NCI-H446 treated with DMSO at 0.1 percent for 48 hours (cell line): ENCODE measurements at regions not wholly inside any gene's neighbourhood (a gene's known extent, or its start where the extent isn't known, plus 50 kb on each side); places are given as distances from the start of the nearest gene placed in this dataset.
"Not testable (repeated sequence)": the region's sequence is repeated elsewhere in the genome, so short reads cannot be mapped to it uniquely, and the experiment has no call there.

Experiments
- DNase-seq: peaks from one replicate; lab custom pipeline; 2025; lab: John Stamatoyannopoulos, UW

- DNase-seq: no peak
These were observed 407.2 kb upstream of the CCL2 start for GRCh38 chr17:33847900-33848299.

- DNase-seq: no peak
These were observed 406.7 kb upstream of the CCL2 start for GRCh38 chr17:33848433-33848832.

DNA sequence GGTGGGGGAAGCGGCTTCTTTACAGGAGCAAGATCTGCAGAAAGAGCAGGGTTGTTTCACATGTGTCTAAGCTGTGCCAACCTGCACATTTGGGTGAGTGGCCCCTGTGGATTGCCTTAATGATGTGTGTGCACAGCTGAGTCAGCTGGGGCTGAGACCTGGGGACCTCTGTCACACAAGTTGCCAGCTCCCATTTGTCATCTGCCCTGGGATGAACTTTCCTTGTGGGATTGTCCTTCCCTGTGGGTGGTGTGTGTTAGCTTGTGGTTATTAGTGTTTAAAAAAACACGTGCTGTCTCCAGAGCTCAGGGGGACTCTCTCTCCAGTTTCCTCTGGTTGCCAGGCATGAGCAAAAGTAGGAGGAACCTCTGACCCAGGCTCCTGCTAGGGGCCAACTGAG is 400.5 kb upstream of the CCL2 start:
- no peak for DNase-seq

GRCh38 chr17:33858121-33858520 is 397.0 kb upstream of the CCL2 start:
- DNase-seq: no peak

DNA sequence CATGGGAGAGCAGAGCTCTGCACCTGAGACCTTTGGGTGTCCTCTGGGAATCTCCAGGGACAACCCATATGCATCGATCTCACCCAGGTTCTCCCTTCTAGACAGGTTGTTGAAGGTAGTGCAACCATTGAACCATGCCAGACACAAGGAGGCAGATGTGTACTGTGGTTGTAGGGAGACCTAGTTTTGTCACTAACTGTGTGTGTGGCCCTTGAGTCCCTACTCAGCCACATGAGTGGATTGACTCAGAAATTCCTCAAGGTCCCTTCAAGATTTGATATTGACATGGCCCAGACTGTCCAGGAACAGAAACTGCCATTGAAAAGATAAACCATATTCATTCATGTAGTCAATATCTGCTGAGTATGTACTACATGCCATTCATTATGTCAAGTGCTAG is 396.4 kb upstream of the CCL2 start:
- no peak for DNase-seq

- DNase-seq: no peak
These were observed 392.1 kb upstream of the CCL2 start for GRCh38 chr17:33862772-33863602.

DNA sequence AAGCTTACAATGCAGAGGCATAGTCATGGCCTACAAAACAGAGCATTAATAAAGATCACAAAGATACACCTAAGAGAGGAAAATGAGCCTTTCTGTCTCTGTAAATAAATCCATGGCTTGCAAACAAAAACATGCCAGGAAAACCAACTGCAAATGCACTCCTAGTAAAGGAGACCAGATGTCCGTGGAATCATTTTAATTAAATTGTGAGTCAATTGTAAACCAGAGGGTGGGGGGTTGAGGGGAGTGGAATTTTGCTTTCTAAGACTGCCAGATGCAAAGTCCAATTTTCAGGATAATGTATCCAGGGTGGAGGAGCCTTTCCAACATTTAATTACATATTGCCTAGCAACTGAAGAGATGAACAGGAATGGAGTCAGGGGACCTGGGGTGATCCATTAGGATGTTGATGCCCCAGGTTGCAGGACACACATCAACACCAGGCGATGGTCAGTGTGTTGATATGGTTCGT is 390.3 kb upstream of the CCL2 start:
- DNase-seq: no peak

GRCh38 chr17:33868899-33869298 is 386.2 kb upstream of the CCL2 start:
- DNase-seq: no peak

DNA sequence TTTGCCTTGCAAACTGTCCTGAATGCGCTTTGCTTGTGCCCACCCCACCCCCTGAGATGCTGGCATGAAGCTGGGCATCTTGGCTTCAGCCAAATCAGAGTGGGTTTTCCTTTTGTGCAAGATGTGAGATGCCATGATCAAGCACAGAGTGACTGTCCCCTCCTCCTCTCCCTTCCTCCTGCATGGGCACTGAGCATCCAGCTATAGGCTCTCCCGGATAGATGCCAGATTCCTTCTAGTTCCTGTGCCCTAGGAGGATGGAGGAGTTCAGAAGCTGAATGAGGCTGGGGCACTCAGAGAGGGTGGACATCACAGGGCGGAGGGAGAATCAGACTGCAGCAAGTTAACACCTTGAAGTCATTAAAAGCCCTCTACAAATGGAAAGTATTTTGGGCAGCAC is 384.1 kb upstream of the CCL2 start:
- no peak for DNase-seq

GRCh38 chr17:33871720-33872540 is 383.2 kb upstream of the CCL2 start:
- no peak for DNase-seq

- no peak for DNase-seq
These were observed 381.9 kb upstream of the CCL2 start for GRCh38 chr17:33873201-33873617.

DNA sequence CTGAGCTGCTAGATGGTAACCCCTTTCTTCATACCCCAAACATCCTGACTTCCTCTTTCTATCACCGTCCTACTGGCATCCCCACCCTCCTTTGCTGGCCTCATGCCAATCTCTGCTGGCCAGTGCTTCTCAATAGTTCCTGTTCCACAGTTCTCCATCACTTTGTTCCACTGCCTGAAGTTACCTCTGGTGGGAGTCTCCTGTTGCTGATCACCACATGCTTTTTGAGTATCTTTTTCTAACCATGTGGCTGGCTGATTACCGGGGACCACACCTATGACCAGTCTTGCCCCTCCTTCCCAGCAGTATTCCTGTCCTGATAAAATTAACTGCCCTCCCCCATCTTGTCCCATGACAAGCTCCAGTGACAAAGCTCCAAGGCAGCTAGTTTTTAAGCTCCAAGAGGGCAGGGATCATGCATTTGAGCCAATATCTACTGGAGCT is 380.4 kb upstream of the CCL2 start:
- DNase-seq: no peak

GRCh38 chr17:33875973-33876372 is 379.1 kb upstream of the CCL2 start:
- DNase-seq: no peak

GRCh38 chr17:33882273-33882672 is 372.8 kb upstream of the CCL2 start:
- DNase-seq: not testable (repeated sequence)

DNA sequence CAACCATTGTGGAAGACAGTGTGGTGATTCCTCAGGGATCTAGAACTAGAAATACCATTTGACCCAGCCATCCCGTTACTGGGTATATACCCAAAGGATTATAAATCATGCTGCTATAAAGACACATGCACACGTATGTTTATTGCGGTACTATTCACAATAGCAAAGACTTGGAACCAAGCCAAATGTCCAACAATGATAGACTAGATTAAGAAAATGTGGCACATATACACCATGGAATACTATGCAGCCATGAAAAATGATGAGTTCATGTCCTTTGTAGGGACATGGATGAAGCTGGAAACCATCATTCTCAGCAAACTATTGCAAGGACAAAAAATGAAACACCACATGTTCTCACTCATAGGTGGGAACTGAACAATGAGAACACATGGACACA is 372.4 kb upstream of the CCL2 start:
- not testable (repeated sequence) for DNase-seq

DNA sequence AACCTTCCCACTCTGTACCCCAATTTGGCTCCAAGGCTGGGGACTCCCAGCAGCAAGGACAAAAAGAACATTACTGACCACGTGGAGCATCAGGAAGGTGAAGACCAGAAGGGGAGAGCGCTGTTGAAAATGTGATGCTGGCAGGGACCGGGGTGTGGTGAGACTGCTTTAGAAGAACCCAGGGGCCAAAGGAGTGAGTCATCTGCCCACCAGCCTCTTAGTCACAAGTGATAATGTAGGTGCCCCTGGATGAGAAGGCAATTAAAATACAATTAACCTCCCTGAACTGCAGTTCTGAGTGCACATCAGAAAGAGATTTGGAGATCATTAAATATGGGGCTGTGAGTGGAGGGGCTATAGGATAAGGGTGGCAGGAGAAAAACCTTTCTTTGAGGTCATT is 366.6 kb upstream of the CCL2 start:
- DNase-seq: no peak

DNA sequence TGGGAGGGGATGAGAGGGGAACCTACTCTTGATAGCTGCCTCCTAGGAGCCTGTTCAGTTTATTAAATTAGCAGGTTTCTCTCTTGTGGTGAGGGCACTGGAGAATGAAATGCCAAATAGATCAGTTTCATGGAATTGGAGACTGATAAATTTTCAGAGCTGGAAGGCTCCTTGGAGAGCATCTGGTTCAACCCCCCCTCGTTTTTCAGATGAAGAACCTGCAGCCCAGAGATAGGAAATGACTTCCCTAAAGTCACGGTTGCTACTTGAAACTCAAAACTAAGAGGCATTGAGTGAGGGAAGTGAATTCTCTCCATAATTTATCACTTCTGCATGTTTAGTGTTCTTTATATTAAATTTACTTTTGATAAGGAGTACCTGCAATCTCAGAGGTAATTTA is 366.0 kb upstream of the CCL2 start:
- no peak for DNase-seq

GRCh38 chr17:33889766-33890165 is 365.3 kb upstream of the CCL2 start:
- DNase-seq: no peak

DNA sequence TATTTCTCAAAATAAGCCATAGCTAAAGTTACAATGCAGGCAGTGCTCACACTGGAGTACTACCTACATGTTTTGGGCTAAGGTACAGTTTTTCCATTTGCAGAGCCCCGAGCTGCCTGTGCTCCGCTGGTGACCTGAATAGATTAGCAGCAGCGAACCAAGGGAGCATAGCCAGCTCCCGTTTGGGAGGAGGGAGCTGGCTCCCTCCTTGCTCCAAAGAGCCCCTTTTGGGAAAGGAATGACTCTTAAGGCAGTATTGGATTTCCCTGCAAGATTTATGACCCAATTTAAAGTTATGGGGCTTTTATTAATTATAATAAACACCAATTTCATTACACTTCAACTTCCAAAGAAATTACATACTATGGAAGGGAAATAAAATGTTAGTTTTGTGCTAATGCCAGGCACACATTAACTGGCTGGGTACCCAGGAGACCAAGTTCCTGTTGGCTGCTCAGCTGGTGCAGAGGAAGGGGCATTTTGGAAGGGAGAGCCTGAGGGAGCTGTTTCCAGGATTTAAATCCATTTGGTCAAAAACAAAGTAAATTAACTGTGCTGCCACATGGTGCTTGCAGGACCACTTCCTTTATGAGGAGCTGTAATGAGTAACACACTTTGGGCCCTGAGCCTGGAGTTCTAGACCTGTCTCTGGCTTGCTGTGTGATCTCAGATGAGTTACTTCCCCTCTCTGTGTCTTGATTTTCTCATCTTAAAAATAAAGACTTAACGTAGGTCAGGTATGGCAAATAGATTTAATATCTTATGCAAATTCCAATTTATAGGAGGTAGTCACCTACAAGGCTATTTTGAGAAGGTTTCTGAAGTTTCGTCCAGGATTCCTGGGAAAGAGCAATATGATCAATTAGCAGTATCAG is 362.1 kb upstream of the CCL2 start:
- no peak for DNase-seq

GRCh38 chr17:33895491-33895890 is 359.6 kb upstream of the CCL2 start:
- no peak for DNase-seq

DNA sequence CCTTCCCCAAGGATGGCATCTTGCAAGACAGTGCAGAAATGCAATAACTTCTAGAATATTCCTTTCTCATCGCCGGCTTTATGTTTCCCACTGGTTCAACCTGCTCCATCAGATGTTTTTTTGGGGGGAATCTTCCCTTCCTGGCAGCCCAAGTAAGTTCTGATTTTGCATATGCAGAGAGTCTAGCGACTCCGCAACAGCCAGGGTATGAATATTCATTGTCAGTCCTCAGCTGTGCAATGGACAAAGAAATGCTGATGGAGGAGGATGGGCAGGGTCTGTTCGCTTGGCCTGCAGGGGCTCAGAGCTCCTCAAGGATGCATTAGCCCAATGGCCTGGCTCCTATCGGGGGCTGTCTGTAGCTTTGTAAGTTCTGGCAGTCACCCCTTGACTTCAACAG is 358.8 kb upstream of the CCL2 start:
- DNase-seq: no peak

DNA sequence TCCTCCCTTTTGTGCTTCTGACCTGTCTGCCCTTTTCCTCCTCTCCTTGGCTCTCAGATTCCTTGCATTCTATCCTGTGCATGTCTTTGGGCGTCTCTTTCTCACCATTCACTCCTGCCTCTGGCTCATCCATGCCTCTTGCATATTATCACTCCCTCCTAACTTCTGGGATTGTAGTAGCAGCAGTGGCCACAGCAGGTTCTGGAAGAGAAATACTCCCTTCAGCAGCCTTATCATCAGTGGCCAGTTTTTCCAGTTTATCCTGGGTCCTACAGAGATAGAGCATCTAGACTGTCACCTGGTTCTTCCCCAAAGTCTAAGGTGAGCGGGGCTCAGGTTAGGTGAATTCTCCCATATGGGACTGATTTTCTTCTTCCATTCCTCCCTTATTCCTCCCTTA is 354.0 kb upstream of the CCL2 start:
- DNase-seq: no peak
